ENCODE measurements at regions not wholly inside any gene's neighbourhood (a gene's known extent, or its start where the extent isn't known, plus 50 kb on each side); places are given as distances from the start of the nearest gene placed in this dataset.

DNA sequence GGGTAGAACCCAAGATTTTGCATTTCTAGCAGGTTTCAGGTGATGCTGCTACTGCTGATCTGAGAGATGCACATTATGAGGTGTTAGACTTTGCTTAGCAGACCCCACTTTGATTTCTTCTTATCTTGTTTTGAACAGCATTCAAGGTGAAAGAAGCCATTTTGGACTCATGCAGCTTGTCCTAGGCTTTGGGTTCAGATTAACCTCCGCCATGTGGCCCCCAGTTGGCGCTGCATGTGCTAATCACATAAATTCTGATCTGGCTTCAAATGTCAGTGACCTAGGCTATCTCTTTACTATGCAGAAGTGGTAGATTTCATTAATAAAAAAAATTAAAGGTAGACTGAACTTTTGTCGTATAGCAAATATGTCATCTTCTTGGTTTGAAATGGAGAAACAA lies 89.8 kb upstream of the DYRK2 start:
- H3K36me3 Mint-ChIP-seq (ENCODE audit: low read depth), result peaks cover 5% of the 10 kb centered on the region
- peaks cover 49% of the 10 kb centered on the region for H3K9me3 Mint-ChIP-seq

GRCh38 chr12:67559751-67560150 lies 88.8 kb upstream of the DYRK2 start:
- Mint-ChIP-seq H3K27me3 (ENCODE audit: low read depth, poor library complexity) (peaks cover 2% of the 10 kb centered on the region), H3K36me3 (ENCODE audit: low read depth) (peaks cover 5% of the 10 kb centered on the region), H3K4me3 (no peak overlapping the region), H3K9me3 (peaks cover 54% of the 10 kb centered on the region), H3K27ac (no peak overlapping the region), H3K4me1 (no peaks in the 10 kb centered on the region)
- TF ChIP-seq CTCF (IDR thresholded peaks at IDR 0.05), result no peak
- no peak for DNase-seq

More for the DNA sequence above, 89.8 kb upstream of the DYRK2 start:
- H3K4me1 Mint-ChIP-seq, result no peaks in the 10 kb centered on the region
- no peak overlapping the region for H3K4me3 Mint-ChIP-seq
- H3K27ac Mint-ChIP-seq, result no peak overlapping the region
- peaks cover 2% of the 10 kb centered on the region for H3K27me3 Mint-ChIP-seq (ENCODE audit: low read depth, poor library complexity)
- TF ChIP-seq CTCF (IDR thresholded peaks at IDR 0.05), result no peak
- no peak for DNase-seq

- no peak for TF ChIP-seq CTCF (IDR thresholded peaks at IDR 0.05)
- Mint-ChIP-seq H3K27me3 (ENCODE audit: low read depth, poor library complexity) (peaks cover 5% of the 10 kb centered on the region), H3K36me3 (ENCODE audit: low read depth) (peaks cover 5% of the 10 kb centered on the region), H3K4me3 (no peak overlapping the region), H3K27ac (no peak overlapping the region), H3K9me3 (peaks cover 65% of the 10 kb centered on the region), H3K4me1 (no peaks in the 10 kb centered on the region)
- DNase-seq, result no peak
Observed at GRCh38 chr12:67562513-67563287, 85.8 kb upstream of the DYRK2 start.

DNA sequence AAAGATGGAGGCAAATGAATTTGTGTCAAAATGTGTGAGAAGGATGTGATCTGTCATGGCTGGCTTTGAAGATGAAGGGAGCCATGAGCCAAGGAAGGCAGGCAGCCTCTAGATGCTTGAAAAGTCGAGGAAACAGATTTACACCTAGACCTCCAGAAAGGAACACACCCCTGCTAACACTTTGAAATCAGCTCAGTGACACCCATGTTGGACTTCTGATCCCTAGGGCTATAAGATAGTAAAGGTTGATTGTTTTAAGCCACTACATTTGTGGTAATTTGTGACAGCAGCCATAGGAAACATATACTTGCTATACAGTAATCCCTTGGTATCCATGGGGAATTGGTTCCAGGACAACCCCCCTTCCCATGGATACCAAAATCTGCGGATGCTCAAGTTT lies 80.5 kb upstream of the DYRK2 start:
- Mint-ChIP-seq H3K27me3 (ENCODE audit: low read depth, poor library complexity) (peaks cover 3% of the 10 kb centered on the region), H3K27ac (no peak overlapping the region), H3K4me3 (no peak overlapping the region), H3K4me1 (peaks cover 9% of the 10 kb centered on the region), H3K36me3 (ENCODE audit: low read depth) (no peaks in the 10 kb centered on the region), H3K9me3 (peaks cover 22% of the 10 kb centered on the region)
- TF ChIP-seq CTCF (IDR thresholded peaks at IDR 0.05), result no peak
- DNase-seq, result no peak

- no peaks in the 10 kb centered on the region for H3K9me3 Mint-ChIP-seq
- peaks cover 9% of the 10 kb centered on the region for H3K4me1 Mint-ChIP-seq
- no peak for DNase-seq
- no peak overlapping the region for H3K4me3 Mint-ChIP-seq
- H3K27me3 Mint-ChIP-seq (ENCODE audit: low read depth, poor library complexity), result no peaks in the 10 kb centered on the region
- H3K36me3 Mint-ChIP-seq (ENCODE audit: low read depth), result no peaks in the 10 kb centered on the region
- H3K27ac Mint-ChIP-seq, result no peak overlapping the region
- no peak for TF ChIP-seq CTCF (IDR thresholded peaks at IDR 0.05)
Observed at GRCh38 chr12:67572492-67572891, 76.1 kb upstream of the DYRK2 start.

DNA sequence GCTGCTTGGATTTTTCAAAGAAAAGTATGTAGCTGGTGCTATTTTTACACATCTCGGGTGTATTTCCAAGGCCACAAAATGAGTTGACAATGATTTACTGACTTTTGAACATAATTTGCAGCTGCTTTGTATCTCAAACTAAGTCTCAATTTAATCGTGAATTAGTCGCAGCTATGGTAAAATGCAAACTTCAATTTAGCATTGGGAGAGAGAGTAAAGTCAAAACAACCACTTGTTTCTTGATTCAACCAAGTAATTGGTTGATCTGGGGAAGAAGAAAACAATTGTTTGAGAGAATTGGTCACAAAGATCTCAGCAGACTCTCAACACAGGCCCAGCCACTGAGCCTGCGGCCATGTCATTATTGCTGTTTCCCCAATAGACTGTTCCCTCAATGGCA lies 75.0 kb upstream of the DYRK2 start:
- Mint-ChIP-seq H3K4me1 (peaks cover 9% of the 10 kb centered on the region), H3K27me3 (ENCODE audit: low read depth, poor library complexity) (no peaks in the 10 kb centered on the region), H3K36me3 (ENCODE audit: low read depth) (no peaks in the 10 kb centered on the region), H3K4me3 (no peak overlapping the region), H3K27ac (no peak overlapping the region), H3K9me3 (no peaks in the 10 kb centered on the region)
- no peak for DNase-seq
- no peak for TF ChIP-seq CTCF (IDR thresholded peaks at IDR 0.05)

All from nephron progenitor cell (in vitro differentiated cells).